LNCaP clone FGC (cell line): ENCODE measurements at regions not wholly inside any gene's neighbourhood (a gene's known extent, or its start where the extent isn't known, plus 50 kb on each side); places are given as distances from the start of the nearest gene placed in this dataset.

ENCODE experiments used
- DNase-seq: peaks from one replicate; pipeline ENCODE4 v3.0.0-alpha.2; 2011; ENCODE audit warnings: low read depth
- H3K4me3 ChIP-seq: 2 replicates; pipeline ENCODE4 v1.5.1; 2011; ENCODE audit warnings: mild to moderate bottlenecking, low read depth, low read length, control low read depth
- TF ChIP-seq, protein P1 (sequence below): IDR thresholded peaks from 2 replicates; pipeline ENCODE4 v1.5.1; 2012; ENCODE audit warnings: mild to moderate bottlenecking; ENCODE audit not compliant: control insufficient read depth, insufficient read depth; ENCODE audit errors: extremely low read depth

DNA sequence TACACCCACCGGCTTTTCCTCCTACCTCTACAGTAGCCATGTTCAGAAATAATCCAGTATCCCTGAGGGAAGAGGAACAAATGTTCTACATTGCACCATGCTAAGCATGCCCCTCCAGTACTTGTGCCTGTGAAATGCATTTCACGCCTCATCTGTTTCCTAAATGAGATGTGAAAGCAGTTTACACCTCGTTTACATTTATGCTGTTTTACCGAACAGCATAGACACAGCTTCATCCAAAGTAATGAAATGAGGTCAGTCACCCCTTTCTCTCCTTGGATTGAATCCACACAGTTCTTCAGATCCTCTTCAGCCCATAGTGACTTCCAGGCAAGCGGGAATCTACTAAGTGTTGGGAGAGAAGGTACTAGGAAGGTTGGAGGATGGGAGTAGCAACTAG lies 514.3 kb downstream of the PDCD6IP start:
- no peak overlapping the region for H3K4me3 ChIP-seq
- DNase-seq, result no peak
- TF ChIP-seq, protein P1, sequence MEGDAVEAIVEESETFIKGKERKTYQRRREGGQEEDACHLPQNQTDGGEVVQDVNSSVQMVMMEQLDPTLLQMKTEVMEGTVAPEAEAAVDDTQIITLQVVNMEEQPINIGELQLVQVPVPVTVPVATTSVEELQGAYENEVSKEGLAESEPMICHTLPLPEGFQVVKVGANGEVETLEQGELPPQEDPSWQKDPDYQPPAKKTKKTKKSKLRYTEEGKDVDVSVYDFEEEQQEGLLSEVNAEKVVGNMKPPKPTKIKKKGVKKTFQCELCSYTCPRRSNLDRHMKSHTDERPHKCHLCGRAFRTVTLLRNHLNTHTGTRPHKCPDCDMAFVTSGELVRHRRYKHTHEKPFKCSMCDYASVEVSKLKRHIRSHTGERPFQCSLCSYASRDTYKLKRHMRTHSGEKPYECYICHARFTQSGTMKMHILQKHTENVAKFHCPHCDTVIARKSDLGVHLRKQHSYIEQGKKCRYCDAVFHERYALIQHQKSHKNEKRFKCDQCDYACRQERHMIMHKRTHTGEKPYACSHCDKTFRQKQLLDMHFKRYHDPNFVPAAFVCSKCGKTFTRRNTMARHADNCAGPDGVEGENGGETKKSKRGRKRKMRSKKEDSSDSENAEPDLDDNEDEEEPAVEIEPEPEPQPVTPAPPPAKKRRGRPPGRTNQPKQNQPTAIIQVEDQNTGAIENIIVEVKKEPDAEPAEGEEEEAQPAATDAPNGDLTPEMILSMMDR, result no peak

DNA sequence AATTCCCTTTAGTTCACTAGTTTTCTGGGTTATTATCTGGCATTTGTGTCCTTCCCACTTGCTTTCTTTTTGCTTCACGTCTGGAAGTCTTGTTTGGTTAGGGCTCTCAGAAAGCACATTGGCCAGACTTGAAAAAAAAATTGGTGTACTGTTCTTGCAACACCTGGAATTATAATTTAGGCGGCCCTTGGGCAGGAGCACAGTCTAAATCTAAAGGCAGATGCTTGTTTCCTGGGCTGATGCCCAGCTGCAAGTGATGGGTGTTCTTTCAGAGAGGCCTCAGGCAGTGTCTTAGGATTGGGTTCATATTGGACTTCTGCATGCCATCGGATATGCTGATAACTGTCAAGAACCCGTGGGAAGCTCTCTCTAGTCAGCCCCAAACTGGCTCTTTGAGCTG lies 521.5 kb downstream of the PDCD6IP start:
- TF ChIP-seq, protein P1, result no peak
- no peak overlapping the region for H3K4me3 ChIP-seq
- DNase-seq, result no peak

DNA sequence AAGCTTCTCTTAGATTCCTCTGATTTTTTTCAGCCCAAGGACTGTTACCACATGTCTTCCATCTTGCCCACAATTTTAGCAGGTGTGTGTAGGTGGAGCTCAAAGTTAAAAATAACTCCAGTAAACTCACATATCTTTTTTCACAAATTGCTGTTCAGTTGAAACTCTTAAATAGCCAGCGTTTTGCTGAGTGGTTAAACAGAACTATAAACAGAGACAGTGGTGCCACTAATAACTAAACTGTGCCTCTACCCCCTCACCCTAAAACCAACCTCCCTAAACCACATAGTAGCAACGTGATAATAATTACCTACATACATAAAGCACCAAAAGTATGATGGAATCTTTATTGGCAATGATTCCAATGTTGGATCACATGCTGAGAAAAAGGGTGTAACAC lies 525.1 kb downstream of the PDCD6IP start:
- H3K4me3 ChIP-seq, result no peak overlapping the region
- DNase-seq, result no peak
- TF ChIP-seq, protein P1, result no peak

DNA sequence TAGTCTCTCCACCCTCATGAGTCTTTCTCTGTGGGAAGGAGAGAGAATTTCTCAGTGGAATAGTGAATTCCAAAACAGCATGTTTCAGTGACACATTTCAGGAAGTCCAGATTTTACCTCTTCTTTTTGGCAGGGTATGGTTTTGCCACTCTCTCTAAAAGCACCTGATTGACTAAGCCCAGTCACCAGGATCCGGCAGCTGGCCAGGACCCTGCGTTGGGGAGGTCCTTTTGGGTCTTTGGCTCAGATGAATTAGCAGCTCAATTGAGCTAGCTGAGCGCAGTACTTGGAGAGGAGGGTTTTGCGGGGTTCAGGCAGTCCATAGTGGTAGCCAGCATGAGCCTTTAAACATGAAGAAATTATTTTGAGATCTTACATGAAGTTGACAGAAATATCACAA lies 548.2 kb downstream of the PDCD6IP start:
- no peak for DNase-seq

DNA sequence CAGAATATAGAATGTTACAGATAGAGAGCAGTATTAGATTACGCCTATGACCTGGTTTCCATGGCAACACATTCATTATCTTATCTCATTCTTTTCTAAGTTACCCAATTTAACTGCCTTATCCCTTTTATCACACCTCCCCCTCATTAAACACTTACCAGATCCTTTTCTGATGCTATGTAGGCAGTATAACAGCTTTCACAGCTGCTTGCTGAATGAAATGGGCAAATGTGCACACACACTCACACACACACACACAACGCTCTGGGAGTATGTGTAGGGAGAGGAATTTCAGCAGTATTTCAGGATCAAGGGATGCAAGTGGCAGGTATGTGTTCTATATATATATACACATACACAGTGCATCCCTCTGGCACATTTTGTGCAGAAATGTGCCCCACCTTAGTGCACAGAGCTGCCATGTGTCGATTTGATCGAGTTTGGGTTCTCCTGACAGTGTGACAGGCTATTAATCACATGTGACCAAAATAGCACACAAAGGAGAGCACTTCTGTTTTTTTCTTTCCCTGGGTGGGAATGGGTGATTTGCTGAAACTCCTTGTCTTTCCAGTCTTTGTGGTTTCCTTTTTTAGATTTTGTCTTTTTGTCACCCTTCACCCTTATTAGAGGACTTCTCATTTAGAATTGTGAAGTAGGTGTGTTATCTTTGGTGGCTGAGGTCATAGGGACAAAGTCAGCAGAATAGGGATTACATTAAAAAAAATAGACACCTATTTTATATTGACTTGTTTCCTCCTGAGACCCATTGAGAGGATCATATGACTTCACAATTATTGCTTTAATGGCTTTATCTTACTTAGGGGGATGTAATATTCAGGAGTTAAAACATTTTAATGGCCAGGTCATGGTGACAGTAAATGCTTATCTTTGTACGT lies 553.7 kb downstream of the PDCD6IP start:
- H3K4me3 ChIP-seq, result no peak overlapping the region
- no peak for DNase-seq
- TF ChIP-seq, protein P1, result no peak

More for the DNA sequence above, 548.2 kb downstream of the PDCD6IP start:
- H3K4me3 ChIP-seq, result no peak overlapping the region
- TF ChIP-seq, protein P1, result no peak

DNA sequence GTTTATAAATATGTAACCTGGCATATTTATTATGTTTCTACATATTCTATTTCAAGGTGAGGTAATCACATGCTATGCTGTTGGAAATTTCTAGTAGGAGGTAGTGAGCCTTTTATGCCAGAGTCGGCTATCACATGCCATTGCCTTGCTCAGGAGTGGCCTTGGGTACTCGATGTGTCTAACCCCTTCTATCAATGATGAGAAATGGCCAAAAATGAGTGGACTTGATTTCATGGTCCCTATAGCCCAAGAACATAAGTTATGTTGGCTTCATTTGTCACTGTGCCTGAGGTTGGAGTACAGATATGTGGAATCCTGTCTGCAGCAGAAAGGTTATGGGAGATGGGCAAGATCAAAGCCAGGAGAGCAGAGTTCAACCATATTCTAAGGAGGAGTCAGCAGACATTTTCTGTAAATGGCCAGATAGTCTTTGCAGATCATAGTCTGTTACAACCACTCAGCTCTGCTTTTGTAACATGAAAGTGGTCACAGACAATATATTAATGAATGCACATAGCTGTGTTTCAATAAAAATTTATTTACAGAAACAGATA lies 554.4 kb downstream of the PDCD6IP start:
- no peak for DNase-seq
- H3K4me3 ChIP-seq, result no peak overlapping the region
- TF ChIP-seq, protein P1, result no peak
